ENCODE measurements at regions not wholly inside any gene's neighbourhood (a gene's known extent, or its start where the extent isn't known, plus 50 kb on each side); places are given as distances from the start of the nearest gene placed in this dataset.
"Not testable (repeated sequence)": the region's sequence is repeated elsewhere in the genome, so short reads cannot be mapped to it uniquely, and the experiment has no call there.

DNA sequence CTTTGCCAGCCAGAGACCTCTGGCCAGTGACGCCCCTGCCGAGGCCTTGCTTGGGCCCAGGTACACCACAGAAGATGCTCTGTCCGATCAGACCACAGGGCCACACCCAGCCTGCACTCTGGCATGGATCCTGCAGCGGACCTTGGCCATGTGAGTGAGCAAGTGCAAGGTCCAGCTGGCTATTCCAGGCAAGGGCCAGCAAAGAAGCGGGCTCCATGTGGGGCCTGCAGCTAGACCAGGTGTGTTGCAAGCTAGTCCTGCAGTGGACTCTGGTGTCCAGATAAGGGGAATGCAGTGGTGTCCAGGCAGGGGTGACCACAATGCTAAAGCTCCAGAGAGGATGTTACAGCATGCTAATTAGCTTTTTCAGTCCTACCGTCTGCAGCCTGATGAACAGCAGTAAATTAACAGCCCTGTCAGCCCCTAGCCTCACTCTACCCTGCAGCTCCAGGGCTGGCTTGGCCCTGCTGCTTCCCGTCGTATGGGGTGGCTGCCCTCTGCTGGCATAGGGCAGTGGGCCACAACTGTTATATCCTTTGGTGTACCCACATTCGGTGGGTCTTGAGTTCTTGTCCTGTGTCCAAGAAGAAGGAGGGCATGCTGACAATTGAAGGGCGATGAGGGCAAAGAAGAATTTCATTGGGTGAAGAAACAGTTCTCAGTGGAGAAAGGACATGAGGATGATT, 284.5 kb upstream of the POU5F2 start:
- DNase-seq: no peak

DNA sequence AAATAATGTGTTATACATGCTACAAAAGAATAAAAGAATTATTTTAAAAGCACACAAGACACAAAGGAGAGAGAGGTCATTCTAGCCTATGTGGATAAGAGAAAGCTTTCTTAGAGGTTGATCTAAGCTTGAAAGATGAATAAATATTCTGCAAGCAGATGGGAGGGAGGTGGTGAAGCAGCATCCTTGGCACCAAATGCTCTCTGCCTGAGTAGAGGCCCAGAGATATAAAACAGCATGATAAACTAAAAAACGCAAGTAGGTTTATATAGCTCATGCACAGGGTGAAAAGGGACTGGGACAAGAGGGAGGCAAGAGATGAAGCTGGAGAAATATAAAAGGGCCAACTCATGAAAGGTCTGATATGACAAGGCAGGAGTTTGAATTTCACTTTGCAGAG, 283.2 kb upstream of the POU5F2 start:
- DNase-seq: no peak

DNA sequence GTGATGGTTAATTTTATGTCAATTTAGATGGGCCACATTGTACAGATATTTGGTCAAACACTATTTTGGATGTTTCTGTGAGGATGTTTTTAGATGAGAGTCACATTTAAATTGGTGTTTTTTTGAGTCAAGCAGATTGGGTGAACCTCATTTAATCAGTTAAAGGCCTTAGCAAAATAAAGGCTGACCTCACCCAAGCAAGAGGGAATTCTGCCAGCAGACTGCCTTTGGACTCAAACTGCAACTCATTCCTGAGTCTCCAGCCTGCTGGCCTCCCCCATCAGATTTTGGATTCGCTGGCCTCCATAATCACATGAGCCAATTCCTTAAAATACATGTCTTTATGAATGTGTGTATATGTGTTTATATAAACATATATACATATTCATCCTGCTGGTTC, 282.7 kb upstream of the POU5F2 start:
- DNase-seq: no peak

DNA sequence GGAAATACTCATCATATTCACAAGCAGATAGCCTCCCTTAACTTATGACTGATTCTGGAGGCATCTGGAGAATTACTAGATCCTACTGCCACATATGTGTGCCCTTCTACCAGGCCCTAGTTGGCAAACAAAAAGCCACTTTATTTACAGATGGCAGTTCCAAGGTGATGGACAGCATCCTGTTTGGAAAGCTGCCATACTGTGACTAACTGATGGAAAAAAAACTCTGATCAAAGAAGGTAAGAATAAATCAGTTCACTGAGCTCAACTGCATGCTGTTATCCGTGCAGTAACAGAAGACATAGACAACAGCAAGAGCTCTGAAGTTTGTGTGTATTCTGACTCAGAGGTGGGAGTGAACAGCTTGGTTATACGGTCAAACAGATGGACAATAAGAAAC, 279.8 kb upstream of the POU5F2 start:
- DNase-seq: no peak

DNA sequence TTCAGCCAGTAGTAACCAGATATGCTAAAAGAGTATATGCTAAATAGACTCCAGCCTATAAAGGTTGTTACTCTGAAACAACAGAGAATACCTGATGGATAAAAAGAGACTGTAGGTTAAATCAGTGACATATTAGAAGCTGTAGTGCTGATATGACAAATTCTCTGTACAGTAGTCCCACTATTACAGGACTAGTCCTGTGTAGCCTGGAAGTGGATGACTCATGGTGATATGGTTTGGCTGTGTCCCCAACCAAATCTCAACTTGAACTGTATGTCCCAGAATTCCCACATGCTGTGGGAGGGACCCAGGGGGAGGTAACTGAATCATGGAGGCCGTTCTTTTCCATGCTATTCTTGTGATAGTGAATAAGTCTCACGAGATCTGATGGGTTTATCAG, 276.2 kb upstream of the POU5F2 start:
- no peak for DNase-seq

DNA sequence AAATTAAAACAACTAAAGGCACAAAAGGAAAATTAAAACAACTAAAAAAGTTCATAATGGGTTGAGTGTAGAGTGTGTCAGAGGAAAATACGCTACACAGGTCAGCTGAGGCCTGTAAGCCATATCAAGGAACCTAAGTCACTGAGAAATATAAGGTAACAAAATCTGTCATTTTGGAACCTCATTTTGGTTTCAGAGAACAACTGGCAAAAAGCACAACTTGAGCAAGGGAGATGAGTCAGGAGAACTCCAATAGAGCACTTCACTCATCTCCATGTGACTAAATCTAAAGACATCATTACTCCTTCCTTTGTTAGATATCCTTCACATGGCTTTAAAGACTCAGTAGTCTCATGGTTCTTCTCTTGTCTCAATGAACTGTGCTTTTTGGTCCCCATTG, 269.4 kb upstream of the POU5F2 start:
- DNase-seq: no peak

DNA sequence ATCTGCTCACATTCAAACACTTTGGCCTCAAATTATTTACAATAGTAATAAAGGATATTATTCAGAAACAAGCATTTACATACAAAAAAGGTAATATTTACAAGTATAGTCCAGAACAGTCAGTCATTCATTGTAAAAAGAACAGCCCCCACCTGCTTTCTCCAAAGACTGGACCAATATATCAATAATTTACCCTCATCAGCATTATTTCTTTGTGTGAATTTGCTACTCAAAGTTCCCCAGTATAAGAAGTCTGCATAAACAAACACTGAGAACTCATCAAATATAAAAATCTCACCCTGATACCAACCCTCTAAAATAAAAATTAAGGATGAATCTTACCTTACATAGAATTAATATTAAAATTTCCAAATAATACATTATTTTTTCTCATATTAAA, 267.8 kb upstream of the POU5F2 start:
- no peak for DNase-seq

DNA sequence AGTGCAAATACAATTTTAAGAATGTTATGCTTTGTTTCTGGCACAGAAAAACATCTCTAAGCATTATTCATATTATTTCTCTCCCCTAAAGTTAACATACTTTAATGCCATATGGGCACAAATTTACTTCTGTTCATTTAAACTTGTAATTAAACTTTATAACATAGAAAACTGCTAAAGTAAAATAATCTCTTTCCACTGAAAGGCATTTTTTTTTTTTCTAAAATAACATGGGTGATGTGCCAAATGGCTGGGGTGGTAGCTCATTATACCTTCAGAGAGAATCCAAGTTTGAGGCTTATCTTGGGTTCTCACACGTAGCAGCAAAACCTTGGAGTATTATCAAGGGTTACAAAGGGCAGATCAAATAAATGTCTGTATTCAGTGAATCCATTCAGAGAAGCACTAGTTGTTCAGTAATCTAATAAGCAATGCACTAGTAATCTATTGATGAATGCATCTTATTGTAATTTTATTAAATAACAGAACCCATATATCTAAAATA, 257.6 kb upstream of the POU5F2 start:
- no peak for DNase-seq

DNA sequence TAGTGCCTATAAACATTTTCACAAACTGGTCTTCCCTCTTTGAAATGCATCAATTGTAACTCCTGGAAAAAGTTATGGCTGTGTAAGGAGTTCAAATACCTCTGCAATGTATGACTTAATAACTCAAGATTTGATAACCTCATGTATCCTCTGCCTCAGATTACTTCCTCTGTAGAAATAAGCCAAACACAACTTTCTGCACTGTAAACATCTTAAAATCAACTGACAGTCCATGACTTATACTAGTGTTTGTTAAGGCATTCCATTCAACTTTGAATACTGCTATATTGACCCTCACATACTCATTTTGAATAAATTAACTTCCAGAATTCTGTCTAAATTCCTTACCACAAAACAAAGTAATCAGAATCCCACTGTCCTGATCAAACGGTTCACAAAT, 256.2 kb upstream of the POU5F2 start:
- no peak for DNase-seq

DNA sequence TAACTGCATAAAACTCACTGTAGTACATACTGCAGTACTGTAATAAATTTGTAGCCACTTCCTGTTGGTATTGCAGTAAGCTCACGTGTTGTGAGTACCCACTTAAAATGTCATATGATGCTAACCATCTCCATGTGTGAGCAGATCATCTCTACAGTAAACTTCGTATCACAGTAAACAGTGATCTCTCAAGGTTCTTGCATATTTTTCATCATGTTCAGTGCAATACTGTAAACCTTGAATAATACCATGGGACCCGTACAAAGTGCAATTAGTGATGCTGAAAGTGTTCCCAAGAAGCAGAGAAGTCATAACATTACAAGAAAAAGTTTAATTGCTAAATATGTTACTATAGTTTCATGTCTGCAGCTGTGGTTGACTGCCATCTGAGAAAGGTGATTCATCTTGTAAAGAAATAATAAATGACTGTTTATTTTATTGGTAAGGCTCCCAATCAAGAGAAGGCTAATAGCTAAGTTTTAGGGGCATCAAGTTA, 253.8 kb upstream of the POU5F2 start:
- DNase-seq: no peak

DNA sequence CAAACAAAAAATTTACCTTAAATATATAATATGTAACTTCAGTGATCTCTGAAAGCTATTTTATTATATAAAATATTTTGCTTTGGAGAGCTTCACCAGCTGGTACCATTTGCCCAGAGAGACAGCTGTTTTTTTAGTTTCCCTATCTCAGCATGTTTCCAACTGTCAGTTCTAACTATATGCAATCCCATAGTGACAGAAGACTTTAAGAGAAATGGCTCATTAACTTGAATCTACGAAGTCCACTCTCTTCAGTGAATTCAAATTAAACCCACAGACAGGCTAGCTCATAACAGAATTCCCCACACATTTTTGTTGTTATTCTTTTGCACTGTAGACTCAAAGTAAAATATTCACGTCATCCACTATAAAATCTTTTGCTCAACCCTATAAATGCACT, 251.8 kb upstream of the POU5F2 start:
- DNase-seq: peak in 1 of 2 experiments; percentile 3

DNA sequence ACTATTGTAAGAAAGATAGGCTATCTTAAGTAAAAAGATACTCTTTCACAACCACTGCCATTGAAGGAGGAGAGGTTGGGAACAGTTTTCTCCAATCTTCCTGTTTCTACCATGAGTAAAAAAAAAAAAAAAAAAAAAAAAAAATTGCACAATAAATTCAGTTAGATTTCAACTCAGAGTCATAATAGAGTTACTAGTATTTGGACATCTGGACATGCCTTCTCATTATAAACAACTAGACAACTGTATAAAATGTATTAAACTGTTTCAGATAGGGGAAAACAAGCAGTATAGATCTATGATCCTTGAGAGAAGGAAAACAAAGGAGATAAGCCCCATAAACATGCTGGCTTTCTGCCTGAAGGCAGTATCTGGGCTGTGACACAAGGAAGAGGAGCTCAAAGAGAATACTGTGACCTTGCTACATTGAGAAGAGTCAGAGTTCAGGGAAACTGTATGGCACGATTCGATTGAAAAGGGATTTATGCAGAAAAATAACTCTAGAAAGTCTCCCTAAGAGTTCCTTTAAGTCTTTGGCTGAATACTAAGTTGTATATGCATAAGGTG, 249.2 kb upstream of the POU5F2 start:
- no peak for DNase-seq

DNA sequence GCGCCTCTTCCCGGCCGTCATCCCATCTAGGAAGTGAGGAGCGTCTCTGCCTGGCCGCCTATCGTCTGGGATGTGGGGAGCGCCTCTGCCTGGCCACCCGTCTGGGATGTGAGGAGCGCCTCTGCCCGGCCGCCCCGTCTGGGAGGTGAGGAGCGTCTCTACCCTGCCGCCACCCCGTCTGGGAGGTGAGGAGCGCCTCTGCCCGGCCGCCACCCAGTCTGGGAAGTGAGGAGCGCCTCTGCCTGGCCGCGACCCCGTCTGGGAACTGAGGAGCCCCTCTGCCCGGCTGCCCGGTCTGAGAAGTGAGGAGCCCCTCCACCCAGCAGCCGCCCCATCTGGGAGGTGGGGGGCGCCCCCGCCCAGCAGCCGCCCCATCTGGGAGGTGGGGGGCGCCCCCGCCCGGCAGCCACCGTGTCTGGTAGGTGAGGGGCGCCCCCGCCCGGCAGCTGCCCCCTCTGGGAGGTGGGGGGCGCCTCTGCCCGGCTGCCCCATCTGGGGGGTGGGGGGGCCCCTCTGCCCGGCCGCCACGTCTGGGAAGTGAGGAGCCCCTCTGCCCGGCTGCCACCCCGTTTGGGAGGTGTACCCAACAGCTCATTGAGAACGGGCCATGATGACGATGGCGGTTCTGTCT, 244.7 kb upstream of the POU5F2 start:
- DNase-seq: not testable (repeated sequence)

DNA sequence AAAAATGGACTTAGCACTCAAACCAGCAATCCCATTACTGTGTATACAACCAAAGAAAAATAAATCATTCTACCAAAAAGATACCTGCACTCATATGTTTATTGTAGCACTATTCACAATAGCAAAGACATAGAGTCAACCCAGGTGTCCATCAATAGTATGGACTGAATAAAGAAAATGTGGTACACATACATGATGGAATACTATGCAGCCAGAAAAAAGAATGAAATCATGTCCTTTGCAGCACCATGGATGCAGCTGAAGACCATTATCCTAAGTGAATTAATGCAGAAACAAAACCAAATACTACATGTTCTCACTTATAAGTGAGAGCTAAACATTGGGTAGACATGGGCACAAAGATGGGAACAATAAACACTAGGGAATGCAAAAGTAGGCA, 236.8 kb upstream of the POU5F2 start:
- DNase-seq: no peak

DNA sequence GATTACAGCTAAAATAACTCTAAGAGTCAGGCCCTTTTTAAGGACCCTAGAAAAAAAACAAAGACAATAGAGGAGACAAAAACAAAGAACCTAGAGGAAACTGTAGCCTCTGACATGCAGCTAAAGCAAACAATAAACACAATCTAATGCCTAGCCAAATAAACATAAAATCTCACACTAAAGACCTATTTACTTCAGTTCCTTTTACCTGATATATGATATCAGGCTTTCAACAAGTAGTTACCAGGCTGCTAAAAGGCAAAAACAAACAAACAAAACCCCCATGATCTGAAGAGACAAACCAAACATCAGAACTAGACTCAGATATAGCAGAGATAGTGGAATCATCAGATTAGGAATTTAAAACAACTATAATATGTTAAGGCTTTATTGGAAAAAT, 226.5 kb upstream of the POU5F2 start:
- no peak for DNase-seq

DNA sequence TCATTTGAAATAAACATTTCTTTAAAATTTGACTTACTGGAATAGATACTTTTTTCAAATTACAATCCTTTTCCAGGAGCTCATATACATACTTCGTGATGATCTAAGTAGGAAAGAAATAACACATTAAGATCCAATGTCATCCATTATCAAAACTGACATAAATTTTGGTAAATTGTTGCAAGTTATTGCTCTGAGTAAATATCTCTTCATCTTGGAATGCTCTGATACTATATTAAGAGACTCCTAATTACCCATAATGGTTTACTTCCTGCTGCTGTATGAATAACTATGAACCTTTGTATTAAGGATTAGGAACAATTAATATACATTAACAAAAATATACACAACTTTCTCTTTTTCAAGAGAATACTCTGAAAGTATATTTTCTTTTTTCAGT, 223.0 kb upstream of the POU5F2 start:
- no peak for DNase-seq

DNA sequence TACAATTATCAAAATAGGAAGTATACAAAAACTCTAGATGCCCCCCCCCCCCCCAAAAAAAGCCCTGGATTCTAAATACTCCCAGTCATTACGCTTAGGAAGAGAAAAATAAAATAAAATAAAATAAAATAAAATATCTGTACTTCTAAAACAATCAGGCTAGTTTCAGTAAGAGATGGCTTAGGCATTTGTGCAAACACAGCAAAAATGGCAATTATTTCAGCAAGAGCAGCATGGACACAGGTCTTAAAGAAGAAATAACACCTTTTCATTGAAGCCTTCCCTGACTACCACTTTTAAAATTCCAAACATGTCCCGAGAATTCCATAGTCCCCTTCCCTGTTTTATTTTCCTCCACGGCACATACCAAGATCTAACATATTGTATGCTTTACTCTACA, 218.6 kb upstream of the POU5F2 start:
- no peak for DNase-seq

DNA sequence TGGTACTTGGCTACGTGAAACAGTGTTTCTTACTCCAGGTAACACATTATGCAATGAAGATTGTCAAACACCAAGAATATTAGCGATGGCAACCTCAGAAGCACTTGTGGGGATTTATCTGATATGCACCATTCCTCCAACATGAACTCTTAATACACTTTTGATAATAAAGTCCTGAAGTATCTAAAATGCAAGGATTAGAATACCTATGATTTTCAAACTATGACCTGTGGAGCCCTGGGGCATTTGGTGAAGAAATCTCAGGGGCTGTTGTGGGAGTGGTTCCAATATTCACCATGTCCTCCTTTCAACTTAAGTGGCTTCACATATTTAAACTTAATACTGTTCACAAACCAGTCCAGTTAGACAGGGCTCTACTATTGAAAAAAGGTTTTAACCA, 214.6 kb upstream of the POU5F2 start:
- DNase-seq: no peak

DNA sequence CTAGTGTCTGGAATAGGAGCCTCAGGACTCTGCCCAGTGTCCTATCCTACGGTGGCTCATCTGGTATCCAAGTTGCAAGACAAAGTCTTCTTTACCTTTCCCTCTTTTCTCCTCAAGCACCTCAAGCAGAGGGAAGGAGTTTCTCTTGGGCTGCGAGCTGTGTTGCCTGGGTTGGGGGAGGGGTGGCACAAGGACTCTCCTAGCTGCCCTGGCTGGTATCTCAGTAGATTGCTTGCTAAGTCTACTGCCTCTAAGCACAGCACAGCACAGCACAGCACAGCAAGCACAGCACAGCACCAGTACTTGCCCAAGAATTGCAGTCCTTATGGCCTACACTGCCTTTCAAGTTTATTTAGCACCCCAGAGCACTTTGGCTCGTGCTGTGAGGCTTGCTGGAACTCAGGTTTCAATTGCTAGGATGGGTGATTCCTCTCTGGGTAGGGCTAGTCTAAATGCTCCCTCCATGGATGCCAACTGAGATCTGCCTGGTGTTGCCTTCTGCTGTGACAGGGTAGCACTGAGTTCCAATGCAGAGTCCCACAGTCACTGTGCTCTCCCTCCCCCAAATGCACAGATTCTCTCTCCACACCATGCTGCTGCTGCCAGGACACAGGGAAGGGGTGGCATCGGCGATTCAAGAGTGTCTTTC, 213.1 kb upstream of the POU5F2 start:
- DNase-seq: no peak

DNA sequence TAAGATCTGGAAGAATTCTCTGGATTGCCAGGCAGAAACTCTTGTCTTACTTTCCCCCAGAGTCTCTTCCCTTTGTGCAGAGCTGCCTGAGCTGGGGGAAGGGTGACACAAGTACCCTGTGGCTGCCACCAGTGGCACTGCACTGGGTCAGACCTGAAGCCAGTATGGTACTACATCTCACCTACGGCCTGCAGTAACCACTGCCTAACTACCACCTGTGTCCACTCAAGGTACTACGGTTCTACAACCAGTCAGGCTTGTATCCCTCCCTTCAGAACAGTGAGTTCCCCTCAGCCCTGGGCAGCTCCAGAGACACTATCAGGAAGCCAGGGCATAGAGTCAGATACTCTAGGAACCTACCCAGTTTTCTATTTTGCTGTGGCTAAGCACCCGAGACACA, 212.0 kb upstream of the POU5F2 start:
- no peak for DNase-seq

DNA sequence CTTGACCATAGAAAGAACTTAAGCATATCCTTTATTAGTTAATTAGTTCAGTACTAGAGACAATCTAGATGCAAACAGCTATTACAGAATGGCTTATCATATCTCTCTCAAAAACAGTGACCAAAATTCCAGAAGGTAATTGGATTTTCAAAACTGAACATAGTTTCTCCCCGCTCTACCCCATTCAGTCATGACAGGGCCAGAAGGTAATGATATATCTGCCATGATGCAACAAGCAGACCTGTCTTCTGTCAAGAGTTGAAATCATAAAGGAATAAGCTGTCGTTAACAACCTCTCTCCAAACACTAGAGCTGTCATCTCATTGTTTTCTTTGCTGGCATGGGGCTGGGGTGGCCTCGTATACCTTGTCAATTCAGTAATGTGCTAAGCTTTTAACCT, 200.5 kb upstream of the POU5F2 start:
- no peak for DNase-seq

DNA sequence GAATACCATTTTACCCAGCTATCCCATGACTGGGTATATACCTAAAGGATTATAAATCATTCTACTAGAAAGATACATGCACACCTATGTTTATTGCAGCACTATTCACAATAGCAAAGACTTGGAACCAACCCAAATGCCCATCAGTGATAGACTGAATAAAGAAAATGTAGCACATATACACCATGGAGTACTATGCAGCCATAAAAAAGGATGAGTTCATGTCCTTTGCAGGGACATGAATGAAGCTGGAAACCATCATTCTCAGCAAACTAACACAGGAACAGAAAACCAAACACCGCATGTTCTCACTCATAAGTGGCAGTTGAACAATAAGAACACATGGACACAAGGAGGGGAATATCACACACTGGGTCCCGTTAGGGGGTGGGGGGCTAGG, 191.9 kb upstream of the POU5F2 start:
- DNase-seq: not testable (repeated sequence)

DNA sequence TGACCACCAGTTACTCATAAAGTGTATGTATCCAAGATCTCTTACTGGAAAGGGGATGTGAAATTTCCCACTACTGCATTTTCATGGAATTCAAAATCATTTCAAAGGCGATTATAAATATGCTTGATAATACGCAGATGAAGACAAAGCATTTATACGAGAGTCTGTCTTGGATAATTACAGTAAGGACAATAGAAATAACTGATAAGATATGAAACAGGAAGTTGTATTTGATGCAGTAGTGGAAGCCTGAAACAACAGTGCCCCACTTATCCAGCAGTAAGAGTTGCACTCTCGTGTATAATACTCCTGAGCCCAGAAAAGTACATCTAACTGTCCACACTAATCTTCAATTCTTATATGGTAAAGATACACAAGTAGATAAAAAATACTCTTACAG, 188.7 kb upstream of the POU5F2 start:
- DNase-seq: no peak

DNA sequence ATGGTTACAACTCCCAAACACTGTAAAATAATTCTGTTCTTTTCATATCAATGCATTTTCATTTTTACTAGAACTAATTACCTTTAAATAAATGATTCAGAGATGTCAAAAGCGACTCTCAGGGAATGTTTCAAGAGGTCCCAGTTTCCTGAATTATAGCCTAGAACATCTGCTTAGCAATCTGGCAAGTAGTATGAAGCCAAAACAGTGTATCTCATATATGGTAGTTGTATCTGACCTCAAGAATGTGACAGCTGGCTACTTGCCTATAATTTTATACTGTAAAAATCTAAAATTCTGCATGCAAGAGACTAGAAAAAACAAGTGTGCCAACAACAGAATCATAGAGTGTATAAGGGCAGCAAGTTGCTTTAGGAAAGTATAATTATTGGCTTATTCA, 187.7 kb upstream of the POU5F2 start:
- DNase-seq: no peak

All from NCI-H526 (cell line).